Ishikawa (cell line): ENCODE measurements at regions not wholly inside any gene's neighbourhood (a gene's known extent, or its start where the extent isn't known, plus 50 kb on each side); places are given as distances from the start of the nearest gene placed in this dataset.

Experiments
- EP300 ChIP-seq: IDR thresholded peaks from 2 replicates; pipeline ENCODE4 v1.6.1; 2012; ENCODE audit warnings: borderline replicate concordance
- FOXM1 ChIP-seq: IDR thresholded peaks from 2 replicates; pipeline ENCODE4 v1.6.1; 2012; ENCODE audit warnings: low read depth, borderline replicate concordance
- MAX ChIP-seq: IDR thresholded peaks from 2 replicates; pipeline ENCODE4 v1.6.1; 2012
- NFIC ChIP-seq: IDR thresholded peaks from 2 replicates; pipeline ENCODE4 v1.6.1; 2012
- RAD21 ChIP-seq: IDR thresholded peaks from 2 replicates; pipeline ENCODE4 v1.6.1; 2012; ENCODE audit warnings: low read depth
- TAF1 ChIP-seq: IDR thresholded peaks from 2 replicates; pipeline ENCODE4 v1.6.1; 2012; ENCODE audit warnings: low read depth, mild to moderate bottlenecking
- YY1 ChIP-seq: IDR thresholded peaks from 2 replicates; pipeline ENCODE4 v1.6.1; 2012; ENCODE audit warnings: low read depth
- TF ChIP-seq, protein P1 (sequence below): IDR thresholded peaks from 2 replicates; pipeline ENCODE4 v1.6.1; 2012; ENCODE audit warnings: low read depth, mild to moderate bottlenecking
- TF ChIP-seq, protein P2 (sequence below): IDR thresholded peaks from 2 replicates; pipeline ENCODE4 v1.6.1; 2012

GRCh38 chr13:61339054-61339621, 76.5 kb downstream of the PCDH20 start:
- TF ChIP-seq EP300 (no peak), YY1 (no peak), MAX (no peak), RAD21 (no peak), NFIC (no peak), TAF1 (no peak), FOXM1 (no peak)
- TF ChIP-seq, protein P1, sequence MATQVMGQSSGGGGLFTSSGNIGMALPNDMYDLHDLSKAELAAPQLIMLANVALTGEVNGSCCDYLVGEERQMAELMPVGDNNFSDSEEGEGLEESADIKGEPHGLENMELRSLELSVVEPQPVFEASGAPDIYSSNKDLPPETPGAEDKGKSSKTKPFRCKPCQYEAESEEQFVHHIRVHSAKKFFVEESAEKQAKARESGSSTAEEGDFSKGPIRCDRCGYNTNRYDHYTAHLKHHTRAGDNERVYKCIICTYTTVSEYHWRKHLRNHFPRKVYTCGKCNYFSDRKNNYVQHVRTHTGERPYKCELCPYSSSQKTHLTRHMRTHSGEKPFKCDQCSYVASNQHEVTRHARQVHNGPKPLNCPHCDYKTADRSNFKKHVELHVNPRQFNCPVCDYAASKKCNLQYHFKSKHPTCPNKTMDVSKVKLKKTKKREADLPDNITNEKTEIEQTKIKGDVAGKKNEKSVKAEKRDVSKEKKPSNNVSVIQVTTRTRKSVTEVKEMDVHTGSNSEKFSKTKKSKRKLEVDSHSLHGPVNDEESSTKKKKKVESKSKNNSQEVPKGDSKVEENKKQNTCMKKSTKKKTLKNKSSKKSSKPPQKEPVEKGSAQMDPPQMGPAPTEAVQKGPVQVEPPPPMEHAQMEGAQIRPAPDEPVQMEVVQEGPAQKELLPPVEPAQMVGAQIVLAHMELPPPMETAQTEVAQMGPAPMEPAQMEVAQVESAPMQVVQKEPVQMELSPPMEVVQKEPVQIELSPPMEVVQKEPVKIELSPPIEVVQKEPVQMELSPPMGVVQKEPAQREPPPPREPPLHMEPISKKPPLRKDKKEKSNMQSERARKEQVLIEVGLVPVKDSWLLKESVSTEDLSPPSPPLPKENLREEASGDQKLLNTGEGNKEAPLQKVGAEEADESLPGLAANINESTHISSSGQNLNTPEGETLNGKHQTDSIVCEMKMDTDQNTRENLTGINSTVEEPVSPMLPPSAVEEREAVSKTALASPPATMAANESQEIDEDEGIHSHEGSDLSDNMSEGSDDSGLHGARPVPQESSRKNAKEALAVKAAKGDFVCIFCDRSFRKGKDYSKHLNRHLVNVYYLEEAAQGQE: no peak
- TF ChIP-seq, protein P2, sequence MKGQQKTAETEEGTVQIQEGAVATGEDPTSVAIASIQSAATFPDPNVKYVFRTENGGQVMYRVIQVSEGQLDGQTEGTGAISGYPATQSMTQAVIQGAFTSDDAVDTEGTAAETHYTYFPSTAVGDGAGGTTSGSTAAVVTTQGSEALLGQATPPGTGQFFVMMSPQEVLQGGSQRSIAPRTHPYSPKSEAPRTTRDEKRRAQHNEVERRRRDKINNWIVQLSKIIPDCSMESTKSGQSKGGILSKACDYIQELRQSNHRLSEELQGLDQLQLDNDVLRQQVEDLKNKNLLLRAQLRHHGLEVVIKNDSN: no peak
